ENCODE measurements at regions not wholly inside any gene's neighbourhood (a gene's known extent, or its start where the extent isn't known, plus 50 kb on each side); places are given as distances from the start of the nearest gene placed in this dataset.

DNA sequence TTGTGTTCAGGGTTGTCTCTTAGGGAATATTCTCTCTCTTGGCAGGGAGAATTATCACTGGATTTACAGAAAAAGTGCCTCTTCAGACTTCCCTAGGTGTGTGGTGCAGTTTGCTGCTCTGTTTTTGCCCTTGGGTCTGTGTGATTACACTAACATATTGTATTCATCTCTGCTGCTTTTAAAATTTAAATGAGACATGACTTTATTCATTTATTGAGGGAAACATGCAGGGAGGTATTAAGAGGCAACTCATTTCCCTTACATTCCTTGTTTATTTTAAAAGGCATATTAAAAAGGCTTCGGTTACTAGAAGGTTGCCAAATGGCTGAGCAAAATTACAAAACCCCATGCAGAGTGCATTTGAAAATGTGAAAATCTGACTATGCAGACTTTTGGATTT is 135.1 kb upstream of the GEMIN8 start:
- no peak for DNase-seq

DNA sequence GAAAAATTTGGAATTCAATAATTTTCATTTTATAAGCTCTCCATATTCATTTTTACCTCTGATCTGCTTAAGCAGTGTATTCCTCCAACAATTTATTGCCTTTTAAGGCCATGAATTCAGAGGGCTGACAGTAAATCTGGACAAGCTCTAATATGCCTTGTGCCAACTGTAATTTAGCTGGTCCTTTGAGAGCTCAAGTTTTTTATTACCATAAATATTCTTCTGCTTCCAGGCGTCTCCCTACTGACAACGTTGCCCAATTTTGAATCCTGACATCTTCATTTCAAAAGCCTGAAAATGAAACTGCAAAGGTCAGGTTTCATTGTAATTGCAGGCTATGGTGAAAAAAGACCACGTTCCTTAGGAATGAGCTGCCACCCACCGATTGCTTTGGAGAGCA is 95.8 kb upstream of the GEMIN8 start:
- DNase-seq = no peak

DNA sequence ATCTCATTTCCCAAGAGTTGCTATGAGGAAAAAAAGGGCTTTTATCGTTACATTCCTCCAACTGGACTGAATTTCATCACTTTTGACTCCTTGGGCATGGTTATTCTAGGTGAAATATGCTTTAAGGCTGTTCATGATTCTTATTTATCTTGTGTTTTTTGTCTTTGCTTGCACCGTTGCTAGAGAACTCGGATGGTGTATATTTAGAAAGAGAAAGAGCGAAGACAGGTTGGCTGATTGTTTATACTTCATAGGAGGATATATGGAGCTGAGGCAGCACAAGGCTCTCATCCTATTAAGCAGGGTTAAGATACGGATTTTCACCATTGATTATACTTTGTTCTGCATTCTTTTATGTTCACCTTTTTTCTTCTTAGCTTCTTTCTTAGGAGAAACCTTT is 94.9 kb upstream of the GEMIN8 start:
- DNase-seq = no peak

DNA sequence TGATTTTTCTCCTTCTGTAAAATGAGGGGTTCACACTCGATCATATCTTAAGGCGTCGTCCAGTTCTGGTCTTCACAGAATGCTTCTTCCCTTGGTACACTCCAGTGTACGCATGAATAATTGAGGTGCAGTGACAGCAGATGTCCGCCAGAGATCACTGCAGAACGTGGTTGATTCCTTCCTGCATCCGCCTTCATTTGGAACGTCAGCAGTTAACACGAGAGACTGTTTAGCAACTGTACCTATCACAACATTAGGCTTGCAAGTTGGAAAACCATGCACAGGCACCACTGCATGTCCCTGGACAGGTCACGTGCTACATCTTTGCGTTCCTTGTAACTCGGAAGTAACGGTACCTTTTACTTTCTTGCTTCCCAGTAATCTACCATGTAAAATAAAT is 66.0 kb upstream of the GEMIN8 start:
- peak; percentile 60 for DNase-seq

DNA sequence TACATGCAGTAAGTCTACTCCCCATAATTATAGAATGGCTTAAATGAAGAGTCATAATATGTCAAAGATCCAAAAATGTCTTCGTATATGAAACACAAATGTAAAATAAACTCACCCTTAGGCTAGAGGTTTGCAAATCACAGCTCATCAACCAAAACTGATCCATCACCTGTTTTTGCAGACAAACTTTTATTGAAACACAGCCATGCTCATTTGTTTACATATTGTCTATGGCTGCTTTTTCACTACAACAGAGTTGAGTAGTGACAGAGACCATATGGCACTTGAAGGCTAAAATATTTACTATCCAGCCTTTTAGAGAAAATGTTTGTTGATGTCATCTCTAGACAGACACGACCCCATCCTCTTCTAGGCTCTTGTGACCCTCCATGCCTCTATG is 64.5 kb upstream of the GEMIN8 start:
- no peak for DNase-seq

DNA sequence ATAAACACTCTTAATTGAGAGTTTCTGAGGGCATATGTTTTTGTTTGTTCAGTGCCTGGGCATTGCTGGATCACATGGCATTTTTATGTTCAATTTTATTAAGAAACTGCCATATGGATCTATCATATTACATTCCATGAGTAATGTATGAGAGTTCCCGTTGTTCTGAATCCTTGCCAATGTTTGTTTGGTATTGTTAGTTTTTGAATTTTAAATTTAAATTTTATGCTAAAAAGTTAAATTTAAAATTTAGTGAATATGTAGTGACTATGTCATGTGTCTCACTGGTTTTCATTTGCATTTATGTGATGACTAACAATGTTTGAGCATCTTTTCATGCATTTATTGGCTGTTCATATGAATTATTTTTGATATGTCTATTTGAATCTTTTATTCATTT is 54.8 kb upstream of the GEMIN8 start:
- DNase-seq = no peak

DNA sequence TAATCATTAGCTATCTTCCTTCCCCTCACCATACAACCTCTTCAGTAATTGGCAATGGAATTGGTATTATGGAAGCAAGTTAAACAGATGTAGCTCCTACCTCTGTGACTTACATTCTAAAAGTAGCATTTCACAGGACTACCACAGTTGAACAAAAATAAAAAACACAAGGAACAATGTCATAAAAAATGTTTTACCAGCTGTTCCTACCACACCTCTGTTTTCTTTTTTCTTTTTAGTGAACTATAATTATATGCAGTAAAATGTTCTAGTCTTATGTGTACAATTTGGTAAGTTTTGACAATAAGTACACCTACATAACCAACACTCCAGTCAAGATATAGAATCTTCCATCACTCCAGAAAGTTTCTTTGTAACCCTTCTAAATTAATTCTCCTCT is 54.1 kb upstream of the GEMIN8 start:
- no peak for DNase-seq

DNA sequence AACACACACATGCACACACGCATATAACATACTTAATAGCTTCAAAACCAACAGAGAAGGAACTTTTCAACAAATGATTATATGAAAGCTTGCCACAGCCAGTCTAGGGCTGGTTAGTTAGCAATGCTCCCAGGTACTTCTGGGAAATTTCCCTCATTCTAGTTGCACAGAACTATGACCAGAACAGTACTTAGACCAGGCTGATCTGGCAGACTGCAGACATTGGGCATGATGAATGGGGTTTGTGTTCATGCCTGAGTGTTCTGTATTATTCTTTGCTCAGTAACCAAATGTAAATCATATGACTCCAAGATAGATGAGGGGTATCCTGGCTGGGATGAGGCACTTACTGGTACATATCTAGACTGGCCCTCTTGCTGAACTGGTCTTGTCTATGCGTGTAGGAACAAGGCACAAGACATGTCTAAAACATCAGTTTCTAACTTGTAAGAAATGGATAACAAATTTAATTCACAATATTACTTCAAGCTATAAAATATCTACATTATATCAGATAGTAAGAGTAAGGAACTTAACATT is 50.3 kb upstream of the GEMIN8 start:
- no peak for DNase-seq
